ENCODE measurements at regions not wholly inside any gene's neighbourhood (a gene's known extent, or its start where the extent isn't known, plus 50 kb on each side); places are given as distances from the start of the nearest gene placed in this dataset.

DNA sequence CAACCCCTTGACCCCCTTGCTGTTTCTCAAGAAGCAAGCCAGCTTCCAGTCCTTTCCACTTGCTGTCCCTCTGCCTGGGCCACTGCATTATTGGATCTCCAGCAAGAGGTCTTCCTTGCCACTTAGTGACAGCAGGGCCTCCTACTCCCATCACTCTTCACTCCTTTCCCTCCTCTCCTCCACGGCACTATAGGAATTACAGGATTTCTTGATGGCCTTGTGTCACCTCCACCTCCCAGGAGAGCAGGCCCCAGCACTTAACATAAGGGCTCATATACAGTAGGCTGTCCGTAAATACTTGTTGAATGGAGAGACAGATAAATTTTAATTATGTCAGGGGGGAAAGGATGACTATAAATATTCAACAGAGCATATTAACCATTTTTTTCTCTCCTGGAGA is 129.4 kb downstream of the SP3 start:
- no peak for DNase-seq (ENCODE audit: low read depth)
- TF ChIP-seq, protein P1, sequence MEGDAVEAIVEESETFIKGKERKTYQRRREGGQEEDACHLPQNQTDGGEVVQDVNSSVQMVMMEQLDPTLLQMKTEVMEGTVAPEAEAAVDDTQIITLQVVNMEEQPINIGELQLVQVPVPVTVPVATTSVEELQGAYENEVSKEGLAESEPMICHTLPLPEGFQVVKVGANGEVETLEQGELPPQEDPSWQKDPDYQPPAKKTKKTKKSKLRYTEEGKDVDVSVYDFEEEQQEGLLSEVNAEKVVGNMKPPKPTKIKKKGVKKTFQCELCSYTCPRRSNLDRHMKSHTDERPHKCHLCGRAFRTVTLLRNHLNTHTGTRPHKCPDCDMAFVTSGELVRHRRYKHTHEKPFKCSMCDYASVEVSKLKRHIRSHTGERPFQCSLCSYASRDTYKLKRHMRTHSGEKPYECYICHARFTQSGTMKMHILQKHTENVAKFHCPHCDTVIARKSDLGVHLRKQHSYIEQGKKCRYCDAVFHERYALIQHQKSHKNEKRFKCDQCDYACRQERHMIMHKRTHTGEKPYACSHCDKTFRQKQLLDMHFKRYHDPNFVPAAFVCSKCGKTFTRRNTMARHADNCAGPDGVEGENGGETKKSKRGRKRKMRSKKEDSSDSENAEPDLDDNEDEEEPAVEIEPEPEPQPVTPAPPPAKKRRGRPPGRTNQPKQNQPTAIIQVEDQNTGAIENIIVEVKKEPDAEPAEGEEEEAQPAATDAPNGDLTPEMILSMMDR (conservative IDR thresholded peaks at IDR 0.05; ENCODE audit: low read depth, low read length) = no peak
- no peak overlapping the region for H3K4me3 ChIP-seq (ENCODE audit: low read length)

DNA sequence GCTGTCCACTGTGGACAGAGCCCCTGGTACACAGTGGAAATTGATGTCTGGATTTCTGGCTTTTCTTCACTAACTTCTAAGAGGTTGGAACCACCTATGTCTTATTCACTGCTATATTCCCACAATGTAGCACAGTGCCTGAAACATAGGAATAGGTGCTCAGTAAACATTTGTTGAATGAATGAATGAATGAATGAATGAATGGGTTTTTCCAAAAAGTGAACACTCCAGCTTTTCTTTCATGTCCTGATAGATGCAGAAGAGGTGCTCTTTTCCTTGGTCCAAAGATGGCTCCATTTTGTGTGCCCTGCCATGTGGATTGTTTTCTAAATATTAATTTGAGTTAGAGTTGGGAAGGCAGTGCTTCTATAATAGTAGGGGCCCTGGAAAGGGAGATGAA is 124.1 kb downstream of the SP3 start:
- H3K4me3 ChIP-seq (ENCODE audit: low read length) = no peak overlapping the region
- DNase-seq (ENCODE audit: low read depth) = no peak
- TF ChIP-seq, protein P1 (conservative IDR thresholded peaks at IDR 0.05; ENCODE audit: low read depth, low read length) = no peak

DNA sequence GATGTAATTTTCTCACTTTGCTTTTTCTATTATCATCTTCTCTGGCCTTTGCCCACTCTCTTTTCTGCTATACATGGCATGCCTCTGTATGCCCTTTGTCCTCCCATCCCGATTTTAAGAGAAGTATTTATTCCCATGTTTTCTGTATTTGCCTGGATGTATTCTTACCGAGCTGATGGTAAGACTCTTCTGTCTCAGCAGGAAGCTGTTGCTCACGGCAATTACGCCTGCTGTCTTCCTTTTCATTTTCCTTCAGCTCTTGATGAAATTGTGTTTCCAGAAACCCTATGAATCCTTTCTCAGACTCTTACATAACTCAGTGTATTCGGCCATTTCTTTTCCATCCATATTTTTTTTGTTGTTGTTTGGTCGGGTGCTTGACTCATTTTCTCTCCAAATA is 121.6 kb downstream of the SP3 start:
- H3K4me3 ChIP-seq (ENCODE audit: low read length) = no peak overlapping the region
- no peak for DNase-seq (ENCODE audit: low read depth)
- TF ChIP-seq, protein P1 (conservative IDR thresholded peaks at IDR 0.05; ENCODE audit: low read depth, low read length) = no peak

- no peak for DNase-seq (ENCODE audit: low read depth)
- TF ChIP-seq, protein P1 (conservative IDR thresholded peaks at IDR 0.05; ENCODE audit: low read depth, low read length) = no peak
- H3K4me3 ChIP-seq (ENCODE audit: low read length) = no peak overlapping the region
Observed at GRCh38 chr2:173851141-173851641, 114.0 kb downstream of the SP3 start.

DNA sequence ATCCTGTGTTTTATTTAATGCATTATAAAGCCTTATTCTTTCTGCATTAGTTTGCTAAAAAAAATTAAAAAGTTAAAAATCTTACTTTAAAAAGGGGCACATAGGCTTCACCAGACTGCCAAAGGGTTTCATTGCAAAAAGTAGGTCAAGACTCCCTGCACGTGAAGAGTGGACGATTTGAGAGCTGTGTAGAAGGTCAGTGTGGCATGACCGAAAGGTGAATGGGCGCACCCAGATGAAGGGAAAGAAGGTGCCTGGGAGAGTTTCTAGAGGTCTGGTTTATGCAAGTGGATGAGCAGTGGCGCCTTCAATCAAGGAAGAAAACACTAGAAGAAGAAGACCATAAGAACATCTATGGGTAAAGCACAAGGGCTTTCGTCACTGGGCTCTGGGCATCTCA is 111.0 kb downstream of the SP3 start:
- no peak overlapping the region for H3K4me3 ChIP-seq (ENCODE audit: low read length)
- TF ChIP-seq, protein P1 (conservative IDR thresholded peaks at IDR 0.05; ENCODE audit: low read depth, low read length) = no peak
- DNase-seq (ENCODE audit: low read depth) = no peak

DNA sequence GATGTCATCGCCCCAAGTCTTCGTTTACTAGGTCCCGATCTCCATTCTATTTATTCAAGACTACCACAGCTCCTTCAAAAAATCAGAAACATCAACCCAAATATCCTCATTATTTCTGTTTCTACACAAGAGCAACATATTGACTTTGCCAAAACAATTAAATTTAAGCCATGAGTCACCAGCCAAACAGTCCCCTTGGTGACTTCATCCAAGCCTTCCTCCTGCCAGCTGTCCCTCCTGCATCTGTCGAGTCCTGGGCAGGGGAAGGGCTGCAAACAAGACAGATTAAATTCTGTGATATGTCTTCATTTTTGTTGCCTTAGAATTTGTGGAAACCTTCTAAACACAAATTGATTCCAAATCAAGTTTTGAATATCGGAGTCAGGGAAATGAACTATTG is 110.3 kb downstream of the SP3 start:
- H3K4me3 ChIP-seq (ENCODE audit: low read length) = no peak overlapping the region
- peak; percentile 12 for DNase-seq (ENCODE audit: low read depth)
- TF ChIP-seq, protein P1 (conservative IDR thresholded peaks at IDR 0.05; ENCODE audit: low read depth, low read length) = no peak

- TF ChIP-seq, protein P1 (conservative IDR thresholded peaks at IDR 0.05; ENCODE audit: low read depth, low read length) = no peak
- H3K4me3 ChIP-seq (ENCODE audit: low read length) = no peak overlapping the region
- no peak for DNase-seq (ENCODE audit: low read depth)
Observed at GRCh38 chr2:173855661-173856060, 109.5 kb downstream of the SP3 start.
